Neural progenitor cell (in vitro differentiated cells): ENCODE measurements at regions not wholly inside any gene's neighbourhood (a gene's known extent, or its start where the extent isn't known, plus 50 kb on each side); places are given as distances from the start of the nearest gene placed in this dataset.

ENCODE experiments used
- EZH2 ChIP-seq: fragments of 200-600 bp; sonication (generic); IDR thresholded peaks from 2 replicates; pipeline ENCODE4 v1.6.1; 2017; ENCODE audit warnings: antibody characterized with exemption, mild to moderate bottlenecking, moderate library complexity
- TF ChIP-seq, protein P1 (sequence below): fragments of 200-600 bp; sonication (generic); IDR thresholded peaks from 2 replicates; pipeline ENCODE4 v1.5.1; 2017; ENCODE audit warnings: antibody characterized with exemption, mild to moderate bottlenecking

DNA sequence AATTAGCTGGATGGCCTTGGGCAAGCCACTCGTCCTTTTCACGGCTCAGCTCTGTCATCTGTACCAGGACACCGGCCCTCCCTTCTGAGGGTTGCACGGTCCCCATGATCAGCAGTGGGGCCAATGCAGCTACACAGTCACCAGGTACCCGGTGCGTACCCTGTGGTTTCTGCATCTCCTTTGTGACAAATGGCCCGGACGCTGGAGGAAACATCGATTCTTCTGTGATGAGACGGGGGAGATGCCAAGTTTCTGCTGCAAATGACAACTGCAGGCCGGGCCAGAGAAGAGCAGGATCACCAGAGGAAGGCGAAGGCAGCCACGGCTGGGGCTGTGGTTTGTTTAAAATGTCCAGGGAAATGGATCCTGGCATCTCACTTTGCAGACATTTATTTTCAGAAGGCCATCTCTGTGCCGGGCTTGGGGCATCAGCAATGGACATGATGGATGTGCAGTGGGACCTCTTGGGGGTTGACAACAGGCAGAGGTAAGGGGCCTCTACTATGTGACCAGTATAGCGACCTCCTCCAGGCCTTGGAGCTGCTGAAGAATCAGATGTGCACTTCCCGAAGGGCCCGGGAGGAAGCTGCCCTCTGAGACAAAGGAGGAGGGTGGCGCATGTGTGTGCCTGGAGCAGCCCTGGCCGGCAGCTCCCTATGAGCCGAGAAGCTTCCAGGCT lies 221.9 kb upstream of the C1orf174 start:
- TF ChIP-seq, protein P1, sequence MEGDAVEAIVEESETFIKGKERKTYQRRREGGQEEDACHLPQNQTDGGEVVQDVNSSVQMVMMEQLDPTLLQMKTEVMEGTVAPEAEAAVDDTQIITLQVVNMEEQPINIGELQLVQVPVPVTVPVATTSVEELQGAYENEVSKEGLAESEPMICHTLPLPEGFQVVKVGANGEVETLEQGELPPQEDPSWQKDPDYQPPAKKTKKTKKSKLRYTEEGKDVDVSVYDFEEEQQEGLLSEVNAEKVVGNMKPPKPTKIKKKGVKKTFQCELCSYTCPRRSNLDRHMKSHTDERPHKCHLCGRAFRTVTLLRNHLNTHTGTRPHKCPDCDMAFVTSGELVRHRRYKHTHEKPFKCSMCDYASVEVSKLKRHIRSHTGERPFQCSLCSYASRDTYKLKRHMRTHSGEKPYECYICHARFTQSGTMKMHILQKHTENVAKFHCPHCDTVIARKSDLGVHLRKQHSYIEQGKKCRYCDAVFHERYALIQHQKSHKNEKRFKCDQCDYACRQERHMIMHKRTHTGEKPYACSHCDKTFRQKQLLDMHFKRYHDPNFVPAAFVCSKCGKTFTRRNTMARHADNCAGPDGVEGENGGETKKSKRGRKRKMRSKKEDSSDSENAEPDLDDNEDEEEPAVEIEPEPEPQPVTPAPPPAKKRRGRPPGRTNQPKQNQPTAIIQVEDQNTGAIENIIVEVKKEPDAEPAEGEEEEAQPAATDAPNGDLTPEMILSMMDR, result no peak
- no peak for TF ChIP-seq EZH2
